ENCODE measurements at regions not wholly inside any gene's neighbourhood (a gene's known extent, or its start where the extent isn't known, plus 50 kb on each side); places are given as distances from the start of the nearest gene placed in this dataset.

DNA sequence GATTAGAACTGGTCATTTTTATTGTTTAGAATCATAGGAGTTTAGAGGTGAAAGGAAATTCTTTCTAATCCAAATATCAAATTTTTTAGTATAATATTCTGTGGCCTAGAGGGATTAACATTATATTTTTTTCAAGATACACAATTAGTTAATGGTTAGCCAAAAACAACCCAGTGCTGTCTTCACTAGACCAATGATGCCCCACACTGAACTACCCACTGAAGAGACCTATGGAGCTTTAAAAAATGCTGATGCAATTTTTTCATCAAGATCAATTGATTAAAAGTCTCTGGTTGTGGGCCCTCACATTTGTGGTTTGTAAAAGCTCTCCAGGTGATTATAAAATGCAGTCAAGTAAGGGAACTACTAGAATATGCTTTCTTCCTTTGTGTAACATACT is 274.1 kb upstream of the C9orf72 start:
- H3K9me3 Mint-ChIP-seq: peaks cover 2% of the 10 kb centered on the region
- no peak overlapping the region for H3K4me3 Mint-ChIP-seq
- no peaks in the 10 kb centered on the region for H3K27me3 Mint-ChIP-seq (ENCODE audit: insufficient read depth, low read depth)
- Histone ChIP-seq H3K9me3 (ENCODE audit: low read depth) (no peaks in the 10 kb centered on the region), H4K20me1 (ENCODE audit: low read depth) (no peaks in the 10 kb centered on the region), H3K27ac (no peak overlapping the region), H3K36me3 (no peaks in the 10 kb centered on the region), H3K27me3 (no peaks in the 10 kb centered on the region), H3K79me2 (ENCODE audit: low read depth) (no peaks in the 10 kb centered on the region), H2AFZ (replicated peaks) (no peak overlapping the region), H3K9ac (no peak overlapping the region), H3K4me1 (peaks cover 9% of the 10 kb centered on the region), H3K4me2 (no peak overlapping the region), H3K4me3 (no peak overlapping the region), H3F3A (ENCODE audit: low read depth) (peaks cover 4% of the 10 kb centered on the region)
- no peaks in the 10 kb centered on the region for H3K36me3 Mint-ChIP-seq
- peaks cover 21% of the 10 kb centered on the region for H3K4me1 Mint-ChIP-seq
- TF ChIP-seq EZH2 (IDR thresholded peaks at IDR 0.05) (no peak), EZH2phosphoT487 (IDR thresholded peaks at IDR 0.05) (no peak)
- TF ChIP-seq, protein P1, sequence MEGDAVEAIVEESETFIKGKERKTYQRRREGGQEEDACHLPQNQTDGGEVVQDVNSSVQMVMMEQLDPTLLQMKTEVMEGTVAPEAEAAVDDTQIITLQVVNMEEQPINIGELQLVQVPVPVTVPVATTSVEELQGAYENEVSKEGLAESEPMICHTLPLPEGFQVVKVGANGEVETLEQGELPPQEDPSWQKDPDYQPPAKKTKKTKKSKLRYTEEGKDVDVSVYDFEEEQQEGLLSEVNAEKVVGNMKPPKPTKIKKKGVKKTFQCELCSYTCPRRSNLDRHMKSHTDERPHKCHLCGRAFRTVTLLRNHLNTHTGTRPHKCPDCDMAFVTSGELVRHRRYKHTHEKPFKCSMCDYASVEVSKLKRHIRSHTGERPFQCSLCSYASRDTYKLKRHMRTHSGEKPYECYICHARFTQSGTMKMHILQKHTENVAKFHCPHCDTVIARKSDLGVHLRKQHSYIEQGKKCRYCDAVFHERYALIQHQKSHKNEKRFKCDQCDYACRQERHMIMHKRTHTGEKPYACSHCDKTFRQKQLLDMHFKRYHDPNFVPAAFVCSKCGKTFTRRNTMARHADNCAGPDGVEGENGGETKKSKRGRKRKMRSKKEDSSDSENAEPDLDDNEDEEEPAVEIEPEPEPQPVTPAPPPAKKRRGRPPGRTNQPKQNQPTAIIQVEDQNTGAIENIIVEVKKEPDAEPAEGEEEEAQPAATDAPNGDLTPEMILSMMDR (IDR thresholded peaks at IDR 0.05): no peak
- H3K27ac Mint-ChIP-seq: no peak overlapping the region
- DNase-seq (ENCODE audit: low spot score): no peak

DNA sequence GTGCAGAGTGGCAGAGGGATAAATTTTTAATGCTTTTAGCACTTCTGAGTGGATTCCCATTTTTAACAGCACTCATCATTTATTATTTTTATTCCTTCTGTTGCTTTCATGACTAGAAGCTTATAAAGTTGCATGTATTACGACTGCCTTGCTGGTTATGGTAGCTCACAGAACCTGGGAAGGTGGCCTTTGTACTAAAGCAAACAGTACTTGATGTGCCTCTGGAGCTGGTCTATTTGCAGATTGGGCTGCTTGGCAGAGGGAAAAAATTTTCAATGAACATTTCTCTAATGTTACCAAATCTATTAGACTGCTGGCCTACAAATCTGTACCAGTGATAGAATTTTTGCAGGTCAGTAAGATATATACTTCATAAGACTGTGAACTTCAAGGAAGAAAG is 274.5 kb upstream of the C9orf72 start:
- peaks cover 4% of the 10 kb centered on the region for H3F3A ChIP-seq (ENCODE audit: low read depth)
- no peak overlapping the region for H3K9ac ChIP-seq
- H2AFZ ChIP-seq (replicated peaks): no peak overlapping the region
- H3K4me3 Mint-ChIP-seq: no peak overlapping the region
- no peaks in the 10 kb centered on the region for H4K20me1 ChIP-seq (ENCODE audit: low read depth)
- H3K36me3 Mint-ChIP-seq: no peaks in the 10 kb centered on the region
- peaks cover 21% of the 10 kb centered on the region for H3K4me1 Mint-ChIP-seq
- TF ChIP-seq EZH2phosphoT487 (IDR thresholded peaks at IDR 0.05): no peak
- H3K4me2 ChIP-seq: no peak overlapping the region
- no peak overlapping the region for H3K4me3 ChIP-seq
- H3K27me3 Mint-ChIP-seq (ENCODE audit: insufficient read depth, low read depth): no peaks in the 10 kb centered on the region
- no peaks in the 10 kb centered on the region for H3K27me3 ChIP-seq
- peaks cover 2% of the 10 kb centered on the region for H3K9me3 Mint-ChIP-seq
- peaks cover 9% of the 10 kb centered on the region for H3K4me1 ChIP-seq
- no peak overlapping the region for H3K27ac Mint-ChIP-seq
- H3K9me3 ChIP-seq (ENCODE audit: low read depth): no peaks in the 10 kb centered on the region
- H3K79me2 ChIP-seq (ENCODE audit: low read depth): no peaks in the 10 kb centered on the region
- no peak overlapping the region for H3K27ac ChIP-seq
- no peaks in the 10 kb centered on the region for H3K36me3 ChIP-seq
- no peak for DNase-seq (ENCODE audit: low spot score)

DNA sequence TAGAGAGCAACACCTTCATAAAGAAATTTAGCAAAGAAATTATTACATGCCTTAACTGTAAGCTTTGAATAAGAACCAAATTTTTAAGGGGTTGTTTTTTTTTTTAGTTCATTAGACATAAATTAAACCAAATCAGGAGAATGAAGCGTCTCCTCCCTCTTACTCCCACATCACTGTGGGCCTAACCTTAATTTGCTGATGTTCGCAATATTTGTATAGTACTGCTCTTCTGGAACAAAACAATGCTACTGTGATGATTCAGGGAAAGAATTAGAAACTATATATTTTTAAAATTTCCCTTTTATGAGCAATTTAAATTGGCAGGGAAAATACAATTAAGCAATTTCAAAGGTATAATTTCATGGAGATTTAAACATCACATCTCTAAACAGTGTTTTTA is 275.0 kb upstream of the C9orf72 start:
- H3K4me1 ChIP-seq: peaks cover 9% of the 10 kb centered on the region
- no peaks in the 10 kb centered on the region for H3K79me2 ChIP-seq (ENCODE audit: low read depth)
- no peaks in the 10 kb centered on the region for H3K9me3 ChIP-seq (ENCODE audit: low read depth)
- H3K4me1 Mint-ChIP-seq: peaks cover 21% of the 10 kb centered on the region
- H3K36me3 ChIP-seq: no peaks in the 10 kb centered on the region
- no peaks in the 10 kb centered on the region for H4K20me1 ChIP-seq (ENCODE audit: low read depth)
- no peaks in the 10 kb centered on the region for H3K27me3 ChIP-seq
- H3K36me3 Mint-ChIP-seq: no peaks in the 10 kb centered on the region
- TF ChIP-seq, protein P1 (IDR thresholded peaks at IDR 0.05): no peak
- TF ChIP-seq EZH2 (IDR thresholded peaks at IDR 0.05) (no peak), EZH2phosphoT487 (IDR thresholded peaks at IDR 0.05) (no peak)
- H3K9me3 Mint-ChIP-seq: peaks cover 2% of the 10 kb centered on the region
- H3K4me3 ChIP-seq: no peak overlapping the region
- H3K4me2 ChIP-seq: no peak overlapping the region
- no peak overlapping the region for H3K4me3 Mint-ChIP-seq
- H3F3A ChIP-seq (ENCODE audit: low read depth): peaks cover 4% of the 10 kb centered on the region
- no peak overlapping the region for H3K27ac ChIP-seq
- DNase-seq (ENCODE audit: low spot score): no peak
- H3K27ac Mint-ChIP-seq: no peak overlapping the region
- H2AFZ ChIP-seq (replicated peaks): no peak overlapping the region
- no peaks in the 10 kb centered on the region for H3K27me3 Mint-ChIP-seq (ENCODE audit: insufficient read depth, low read depth)
- no peak overlapping the region for H3K9ac ChIP-seq

DNA sequence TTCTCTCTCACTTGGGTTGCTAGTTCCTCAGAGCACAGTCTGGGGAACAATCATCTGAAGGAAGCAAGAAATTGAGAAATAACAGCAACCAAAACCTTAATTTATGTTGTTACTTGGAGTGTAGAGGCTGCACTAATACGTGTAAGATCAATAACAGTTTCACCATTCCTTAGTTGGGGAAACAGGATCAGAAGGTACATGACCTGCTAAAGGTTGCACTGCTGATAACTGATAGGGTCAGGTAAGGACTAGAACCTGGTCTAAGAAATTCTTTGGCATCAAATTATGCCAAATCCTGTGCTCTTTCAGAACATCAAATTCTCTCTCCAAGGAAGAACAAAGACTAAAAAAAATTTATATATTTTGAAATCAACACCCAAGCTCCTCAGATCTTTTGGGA is 278.6 kb upstream of the C9orf72 start:
- DNase-seq (ENCODE audit: low spot score): no peak
- no peak overlapping the region for H3K4me3 Mint-ChIP-seq
- Histone ChIP-seq H3K27me3 (no peaks in the 10 kb centered on the region), H3K9me3 (ENCODE audit: low read depth) (no peaks in the 10 kb centered on the region), H3K4me1 (peaks cover under 1% of the 10 kb centered on the region), H3K79me2 (ENCODE audit: low read depth) (no peaks in the 10 kb centered on the region), H3F3A (ENCODE audit: low read depth) (peaks cover 4% of the 10 kb centered on the region), H3K4me2 (no peak overlapping the region), H3K36me3 (no peaks in the 10 kb centered on the region), H3K9ac (no peak overlapping the region), H4K20me1 (ENCODE audit: low read depth) (no peaks in the 10 kb centered on the region), H2AFZ (replicated peaks) (peak overlapping the region; percentile 30), H3K4me3 (no peak overlapping the region), H3K27ac (no peak overlapping the region)
- no peaks in the 10 kb centered on the region for H3K36me3 Mint-ChIP-seq
- no peaks in the 10 kb centered on the region for H3K27me3 Mint-ChIP-seq (ENCODE audit: insufficient read depth, low read depth)
- peaks cover 22% of the 10 kb centered on the region for H3K4me1 Mint-ChIP-seq
- no peaks in the 10 kb centered on the region for H3K9me3 Mint-ChIP-seq
- H3K27ac Mint-ChIP-seq: peak overlapping the region; percentile 55
- no peak for TF ChIP-seq EZH2 (IDR thresholded peaks at IDR 0.05)
- TF ChIP-seq, protein P1 (IDR thresholded peaks at IDR 0.05): no peak
- no peak for TF ChIP-seq EZH2phosphoT487 (IDR thresholded peaks at IDR 0.05)

Measured in neural progenitor cell (in vitro differentiated cells).